Kidney (tissue), 13 donors: ENCODE measurements at regions not wholly inside any gene's neighbourhood (a gene's known extent, or its start where the extent isn't known, plus 50 kb on each side); places are given as distances from the start of the nearest gene placed in this dataset.

Experiments used
- DNase-seq, 5 donors: peaks; one replicate each; pipeline ENCODE4 v3.0.0-alpha.2; 2013 to 2020
- FAIRE-seq: peaks from 2 replicates; lab custom pipeline; 2012; peaks lifted over from hg19 to GRCh38; lab: Jason Lieb, UNC
- H3K27ac ChIP-seq, 2 donors: one replicate each; pipeline ENCODE4 v1.7.0; 2013; ENCODE audit warnings: low read depth in 2 of 2, low read length in 2 of 2, inconsistent platforms in 1 of 2
- H3K27me3 ChIP-seq: one replicate; pipeline ENCODE4 v1.7.1; 2013; ENCODE audit warnings: low read length, inconsistent platforms; ENCODE audit not compliant: control insufficient read depth, insufficient read depth
- H3K36me3 ChIP-seq, 3 donors: one replicate each; pipeline versions ENCODE4 v1.7.0 to v1.7.1; 2013; ENCODE audit warnings: low read length in 3 of 3, control low read depth in 1 of 3, inconsistent platforms in 1 of 3; ENCODE audit not compliant: insufficient read depth in 3 of 3, control insufficient read depth in 2 of 3
- H3K4me1 ChIP-seq, 3 donors: one replicate each; pipeline versions ENCODE4 v1.7.0 to v1.7.1; 2013; ENCODE audit warnings: low read length in 3 of 3, inconsistent platforms in 1 of 3, low read depth in 1 of 3; ENCODE audit not compliant: control insufficient read depth in 2 of 3, insufficient read depth in 2 of 3
- H3K4me3 ChIP-seq, 3 donors: one replicate each; pipeline versions ENCODE4 v1.7.0 to v1.8.1; 2013; ENCODE audit warnings: low read length in 3 of 3, control low read depth in 1 of 3, inconsistent platforms in 1 of 3
- H3K9ac ChIP-seq, 3 donors: one replicate each; pipeline versions ENCODE4 v1.7.0 to v1.7.1; 2013; ENCODE audit warnings: low read length in 3 of 3, control low read depth in 1 of 3, inconsistent platforms in 1 of 3
- H3K9me3 ChIP-seq, 3 donors: one replicate each; pipeline versions ENCODE4 v1.7.0 to v1.7.1; 2013; ENCODE audit warnings: low read length in 3 of 3, control low read depth in 1 of 3, inconsistent platforms in 1 of 3; ENCODE audit not compliant: control insufficient read depth in 2 of 3, insufficient read depth in 1 of 3
- intact Hi-C: fragments of 100-400 bp; cut with DNase I; formaldehyde crosslinking; loops from one replicate; pipeline ENCODE4 v1.11.1; 2022
- TF ChIP-seq, protein P1 (sequence below): IDR thresholded peaks from 3 replicates; pipeline ENCODE4 v1.5.1; 2012; ENCODE audit warnings: mild to moderate bottlenecking, moderate library complexity, borderline replicate concordance; ENCODE audit not compliant: insufficient read depth; ENCODE audit errors: extremely low read depth
- donor health status: control.
- donor health status: control.
- donor health status: control.
- donor health status: control.
- donor health status: control.
- donor health status: DM: yes; HTN: yes; CAD: no.
- donor health status: Normal renal cell carcinoma (clear cell type).

- FAIRE-seq (no peak), DNase-seq (peak in 1 of 5 donors; percentile 64)
- Histone ChIP-seq H3K4me1 (peaks cover 0 to 2% (median 2%) of the 10 kb centered on the region in 3 donors), H3K4me3 (no peak overlapping the region), H3K27ac (peak overlapping the region in 1 of 2 donors; percentile 30), H3K9me3 (no peaks in the 10 kb centered on the region), H3K9ac (no peak overlapping the region), H3K36me3 (no peaks in the 10 kb centered on the region), H3K27me3 (no peaks in the 10 kb centered on the region)
- intact Hi-C loops = no loop called here
- TF ChIP-seq, protein P1, sequence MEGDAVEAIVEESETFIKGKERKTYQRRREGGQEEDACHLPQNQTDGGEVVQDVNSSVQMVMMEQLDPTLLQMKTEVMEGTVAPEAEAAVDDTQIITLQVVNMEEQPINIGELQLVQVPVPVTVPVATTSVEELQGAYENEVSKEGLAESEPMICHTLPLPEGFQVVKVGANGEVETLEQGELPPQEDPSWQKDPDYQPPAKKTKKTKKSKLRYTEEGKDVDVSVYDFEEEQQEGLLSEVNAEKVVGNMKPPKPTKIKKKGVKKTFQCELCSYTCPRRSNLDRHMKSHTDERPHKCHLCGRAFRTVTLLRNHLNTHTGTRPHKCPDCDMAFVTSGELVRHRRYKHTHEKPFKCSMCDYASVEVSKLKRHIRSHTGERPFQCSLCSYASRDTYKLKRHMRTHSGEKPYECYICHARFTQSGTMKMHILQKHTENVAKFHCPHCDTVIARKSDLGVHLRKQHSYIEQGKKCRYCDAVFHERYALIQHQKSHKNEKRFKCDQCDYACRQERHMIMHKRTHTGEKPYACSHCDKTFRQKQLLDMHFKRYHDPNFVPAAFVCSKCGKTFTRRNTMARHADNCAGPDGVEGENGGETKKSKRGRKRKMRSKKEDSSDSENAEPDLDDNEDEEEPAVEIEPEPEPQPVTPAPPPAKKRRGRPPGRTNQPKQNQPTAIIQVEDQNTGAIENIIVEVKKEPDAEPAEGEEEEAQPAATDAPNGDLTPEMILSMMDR = no peak
Observed at GRCh38 chr2:41944220-41944880, 103.5 kb upstream of the PKDCC start.

DNA sequence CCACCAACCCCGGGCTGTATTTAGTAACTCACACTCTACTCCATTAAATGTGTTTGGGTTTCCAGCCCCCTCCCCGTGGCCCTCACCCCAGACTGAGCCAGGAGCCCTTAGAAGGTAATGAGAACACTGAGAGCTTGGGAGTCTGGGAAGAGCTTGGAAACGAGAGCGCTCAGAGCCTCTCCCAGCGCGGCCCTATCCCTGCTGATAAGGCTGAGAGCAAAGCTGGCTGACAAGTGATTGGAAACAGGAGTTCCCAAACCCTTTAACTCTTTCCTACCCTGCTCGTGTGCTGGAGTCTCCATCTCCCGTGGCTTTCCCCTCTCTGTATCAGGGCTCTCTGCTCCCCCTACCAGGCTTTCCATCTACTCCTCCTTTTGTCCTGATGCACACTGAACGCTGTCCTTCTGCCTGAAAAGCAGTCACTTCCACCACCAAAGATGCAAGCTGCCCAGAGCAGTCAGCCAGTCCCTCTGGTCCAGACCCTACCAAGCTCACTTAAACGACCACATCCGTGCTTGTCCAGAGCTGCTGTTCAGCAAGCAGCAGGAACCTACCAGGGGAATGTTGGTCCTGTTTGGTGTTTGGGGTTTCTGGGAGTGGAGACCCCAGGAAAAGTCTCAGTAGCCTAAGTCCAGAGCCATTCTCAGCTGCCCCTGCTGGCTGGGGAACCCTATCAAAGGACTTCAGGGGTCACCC, 100.0 kb upstream of the PKDCC start:
- DNase-seq (peak in 1 of 5 donors; percentile 86), FAIRE-seq (no peak)
- Histone ChIP-seq H3K9ac (no peak overlapping the region), H3K27me3 (no peaks in the 10 kb centered on the region), H3K4me3 (no peak overlapping the region), H3K9me3 (no peaks in the 10 kb centered on the region), H3K36me3 (no peaks in the 10 kb centered on the region), H3K4me1 (peaks cover 0 to 2% (median 0%) of the 10 kb centered on the region in 3 donors), H3K27ac (no peak overlapping the region)
- intact Hi-C loops = no loop called here
- TF ChIP-seq, protein P1 = no peak

GRCh38 chr2:41948397-41948763, 99.4 kb upstream of the PKDCC start:
- Histone ChIP-seq H3K27me3 (no peaks in the 10 kb centered on the region), H3K4me1 (peaks cover 0 to 2% (median 0%) of the 10 kb centered on the region in 3 donors), H3K9ac (no peak overlapping the region), H3K27ac (no peak overlapping the region), H3K9me3 (no peaks in the 10 kb centered on the region), H3K4me3 (no peak overlapping the region), H3K36me3 (no peaks in the 10 kb centered on the region)
- intact Hi-C loops = no loop called here
- FAIRE-seq = no peak
- TF ChIP-seq, protein P1 = no peak
- no peak for DNase-seq
